Adrenal gland (tissue), 9 donors: ENCODE measurements at regions not wholly inside any gene's neighbourhood (a gene's known extent, or its start where the extent isn't known, plus 50 kb on each side); places are given as distances from the start of the nearest gene placed in this dataset.

ENCODE experiments used
- DNase-seq, 7 donors: peaks; one replicate each; pipeline ENCODE4 v3.0.0-alpha.2; 2019 to 2020
- H3K27ac ChIP-seq, 5 donors: fragments of 200-600 bp; sonication (generic) in 4 of 5; 1 replicate in 3 of 5; 2 replicates in 2 of 5; pipeline versions ENCODE4 v1.5.1 to v1.8.0; 2016 to 2020; ENCODE audit warnings: mild to moderate bottlenecking in 1 of 5
- H3K27me3 ChIP-seq: fragments of 200-600 bp; 2 replicates; pipeline ENCODE4 v1.8.0; 2021
- H3K36me3 ChIP-seq, 2 donors: fragments of 200-600 bp; replicated peaks in 1 of 2; 1 replicate in 1 of 2; 2 replicates in 1 of 2; pipeline versions ENCODE4 v1.5.1 to v1.8.0; 2018 to 2022
- H3K4me1 ChIP-seq, 2 donors: fragments of 200-600 bp; replicated peaks in 1 of 2; 1 replicate in 1 of 2; 2 replicates in 1 of 2; pipeline versions ENCODE4 v1.5.1 to v1.8.0; 2018 to 2021
- H3K4me3 ChIP-seq, 4 donors: fragments of 200-600 bp; sonication (generic) in 3 of 4; one replicate each; pipeline ENCODE4 v1.5.1; 2016 to 2018
- H3K9me3 ChIP-seq, 3 donors: fragments of 200-600 bp; sonication (generic) in 1 of 3; replicated peaks in 1 of 3; 1 replicate in 2 of 3; 2 replicates in 1 of 3; pipeline versions ENCODE4 v1.5.1 to v1.8.0; 2016 to 2021
- CTCF ChIP-seq, 6 experiments: fragments of 450-650 bp in 4 of 6; fragments of 200-600 bp in 2 of 6; sonication (generic) in 1 of 6; IDR thresholded peaks; 1 replicate in 5 of 6; 2 replicates in 1 of 6; pipeline versions ENCODE4 v1.5.1 to v1.8.0; 2016 to 2021; ENCODE audit warnings: antibody characterized with exemption in 6 of 6, mild to moderate bottlenecking in 2 of 6, moderate library complexity in 1 of 6
- POLR2A ChIP-seq, 2 donors: fragments of 450-650 bp; IDR thresholded peaks; one replicate each; pipeline ENCODE4 v1.6.1; 2017; ENCODE audit warnings: antibody characterized with exemption in 2 of 2, mild to moderate bottlenecking in 2 of 2, moderate library complexity in 1 of 2
- WGBS, 4 donors: extraction: QIAGEN DNeasy Blood & Tissue Kit in 2 of 4; methylation state at CpG; one replicate each; pipeline versions ENCODE4 v1.1.5 to v1.1.7; 2013 to 2017; 5-methylcytosine and 5-hydroxymethylcytosine counted together
- intact Hi-C, 2 donors: fragments of 100-400 bp; cut with DNase I; formaldehyde crosslinking; loops; one replicate each; pipeline versions ENCODE4 v1.14.1 to v1.15.0; 2022 to 2023
- donor health status: healthy with polysubstance abuse.
- donor health status: Bipolar disorder and iron deficiency.
- donor health status: DM: yes; HTN: yes; CAD: no.
- donor health status: DM: no; HTN: no; CAD: no.
- donor health status: DM: no; HTN: no; CAD: no.

DNA sequence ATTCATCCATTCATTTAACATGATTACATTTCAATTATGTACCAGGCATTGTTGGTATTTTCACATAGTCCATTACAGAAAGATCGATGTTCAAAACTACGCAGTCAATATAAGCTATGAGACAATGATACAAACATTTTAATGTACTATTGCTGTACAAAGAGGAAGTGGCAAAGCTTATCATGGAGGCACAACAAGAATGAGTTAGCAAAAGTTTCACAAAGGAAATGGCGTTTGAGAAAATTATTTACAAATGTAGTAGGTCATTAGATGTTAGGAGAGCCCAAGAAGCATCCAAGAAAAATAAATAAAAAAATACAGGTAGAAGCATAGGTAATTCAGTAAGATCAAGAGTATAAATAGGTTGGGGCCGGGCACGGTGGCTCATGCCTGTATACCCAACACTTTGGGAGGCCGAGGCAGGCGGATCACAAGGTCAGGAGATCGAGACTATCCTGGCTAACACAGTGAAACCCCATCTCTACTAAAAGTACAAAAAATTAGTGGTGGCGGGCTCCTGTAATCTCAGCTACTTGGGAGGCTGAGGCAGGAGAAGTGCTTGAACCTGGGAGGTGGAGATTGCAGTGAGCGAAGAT is 1730.8 kb upstream of the CELF4 start:
- Histone ChIP-seq H3K9me3 (no peaks in the 10 kb centered on the region), H3K4me3 (no peak overlapping the region), H3K27me3 (no peaks in the 10 kb centered on the region), H3K27ac (no peak overlapping the region), H3K36me3 (no peaks in the 10 kb centered on the region), H3K4me1 (no peaks in the 10 kb centered on the region)
- WGBS, 4 donors: 88 to 92% (median 89%) methylated on average over 10 of the region's 10 CpGs
- intact Hi-C loops: no loop called here
- no peak for DNase-seq
- TF ChIP-seq POLR2A (IDR thresholded peaks at IDR 0.05) (no peak), CTCF (IDR thresholded peaks at IDR 0.05) (no peak)

GRCh38 chr18:39276764-39277163 is 1711.2 kb upstream of the CELF4 start:
- no peak for DNase-seq
- H3K4me1 ChIP-seq: no peaks in the 10 kb centered on the region
- no peak overlapping the region for H3K4me3 ChIP-seq
- intact Hi-C loops: no loop called here
- no peaks in the 10 kb centered on the region for H3K27me3 ChIP-seq
- no peak overlapping the region for H3K27ac ChIP-seq
- no peaks in the 10 kb centered on the region for H3K9me3 ChIP-seq
- no peaks in the 10 kb centered on the region for H3K36me3 ChIP-seq
- no peak for TF ChIP-seq POLR2A (IDR thresholded peaks at IDR 0.05)
- no peak for TF ChIP-seq CTCF (IDR thresholded peaks at IDR 0.05)

DNA sequence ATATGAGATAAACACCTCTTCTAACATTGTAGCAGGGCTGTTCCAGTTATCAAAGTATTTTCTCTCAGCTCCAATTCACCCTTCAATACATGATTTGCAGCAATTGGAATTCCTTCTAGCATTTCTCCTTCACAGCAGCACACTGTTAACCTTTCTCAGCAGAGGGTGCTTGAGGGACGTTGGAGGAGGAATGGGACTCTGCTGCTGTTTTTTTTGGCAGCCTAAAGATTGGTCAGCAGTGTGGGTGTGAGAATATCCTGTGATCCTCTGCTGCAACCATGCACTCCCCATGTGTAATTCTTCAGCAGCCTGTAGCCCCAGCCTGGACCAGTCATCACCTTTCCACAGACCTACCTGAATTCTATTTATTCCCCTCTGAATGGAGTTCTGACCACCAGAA is 1708.9 kb upstream of the CELF4 start:
- TF ChIP-seq CTCF (IDR thresholded peaks at IDR 0.05) (no peak), POLR2A (IDR thresholded peaks at IDR 0.05) (no peak)
- no peak for DNase-seq
- intact Hi-C loops: no loop called here
- Histone ChIP-seq H3K9me3 (no peaks in the 10 kb centered on the region), H3K36me3 (no peaks in the 10 kb centered on the region), H3K4me1 (no peaks in the 10 kb centered on the region), H3K4me3 (no peak overlapping the region), H3K27ac (no peak overlapping the region), H3K27me3 (no peaks in the 10 kb centered on the region)
- 44 to 48% (median 46%) methylated on average over 1 of the region's 1 CpG for WGBS, 4 donors

DNA sequence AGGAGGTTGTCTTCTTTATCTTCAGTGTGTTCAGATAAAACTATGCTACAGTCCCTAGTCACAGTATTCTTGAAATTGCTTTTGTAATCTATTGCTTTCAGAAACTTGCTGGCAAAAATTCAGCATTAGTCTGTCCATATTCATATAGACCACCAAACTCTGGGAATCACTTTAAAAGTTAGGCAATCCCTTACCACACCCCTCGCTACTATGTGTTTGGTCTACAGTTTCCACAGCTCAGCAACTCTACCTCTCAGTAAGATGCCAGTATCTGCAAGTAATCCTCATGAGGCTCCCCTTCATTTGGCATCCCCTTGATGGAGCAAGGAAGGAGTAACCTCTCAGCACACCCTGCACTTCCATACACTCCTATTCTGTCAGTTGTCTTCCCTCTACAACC is 1706.6 kb upstream of the CELF4 start:
- Histone ChIP-seq H3K4me3 (no peak overlapping the region), H3K27me3 (no peaks in the 10 kb centered on the region), H3K36me3 (no peaks in the 10 kb centered on the region), H3K9me3 (no peaks in the 10 kb centered on the region), H3K27ac (no peak overlapping the region), H3K4me1 (no peaks in the 10 kb centered on the region)
- DNase-seq: no peak
- WGBS, 4 donors: 38 to 84% (median 69%) methylated on average over 1 of the region's 1 CpG
- TF ChIP-seq CTCF (IDR thresholded peaks at IDR 0.05) (no peak), POLR2A (IDR thresholded peaks at IDR 0.05) (no peak)
- intact Hi-C loops: no loop called here
